ENCODE measurements at regions not wholly inside any gene's neighbourhood (a gene's known extent, or its start where the extent isn't known, plus 50 kb on each side); places are given as distances from the start of the nearest gene placed in this dataset.

DNA sequence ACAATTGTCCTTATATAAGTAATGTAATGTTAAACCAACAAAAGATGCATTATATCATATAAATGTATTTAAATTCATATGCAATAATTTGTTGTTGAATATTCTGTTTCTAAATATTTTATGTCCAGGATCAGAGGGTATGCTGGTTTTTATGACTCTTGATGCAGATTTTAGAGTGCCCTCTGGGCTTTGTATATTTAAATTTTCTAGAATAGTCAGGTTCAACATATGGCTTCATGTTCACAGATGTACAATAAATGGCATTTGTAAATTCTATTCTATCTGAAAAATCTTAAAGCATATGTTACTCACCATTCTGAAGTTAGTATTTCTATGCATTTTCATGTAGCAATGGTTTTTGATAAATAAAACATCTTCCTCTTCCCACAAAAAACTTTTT is 1555.4 kb downstream of the PCDH18 start (continued):
- TF ChIP-seq, protein P1, sequence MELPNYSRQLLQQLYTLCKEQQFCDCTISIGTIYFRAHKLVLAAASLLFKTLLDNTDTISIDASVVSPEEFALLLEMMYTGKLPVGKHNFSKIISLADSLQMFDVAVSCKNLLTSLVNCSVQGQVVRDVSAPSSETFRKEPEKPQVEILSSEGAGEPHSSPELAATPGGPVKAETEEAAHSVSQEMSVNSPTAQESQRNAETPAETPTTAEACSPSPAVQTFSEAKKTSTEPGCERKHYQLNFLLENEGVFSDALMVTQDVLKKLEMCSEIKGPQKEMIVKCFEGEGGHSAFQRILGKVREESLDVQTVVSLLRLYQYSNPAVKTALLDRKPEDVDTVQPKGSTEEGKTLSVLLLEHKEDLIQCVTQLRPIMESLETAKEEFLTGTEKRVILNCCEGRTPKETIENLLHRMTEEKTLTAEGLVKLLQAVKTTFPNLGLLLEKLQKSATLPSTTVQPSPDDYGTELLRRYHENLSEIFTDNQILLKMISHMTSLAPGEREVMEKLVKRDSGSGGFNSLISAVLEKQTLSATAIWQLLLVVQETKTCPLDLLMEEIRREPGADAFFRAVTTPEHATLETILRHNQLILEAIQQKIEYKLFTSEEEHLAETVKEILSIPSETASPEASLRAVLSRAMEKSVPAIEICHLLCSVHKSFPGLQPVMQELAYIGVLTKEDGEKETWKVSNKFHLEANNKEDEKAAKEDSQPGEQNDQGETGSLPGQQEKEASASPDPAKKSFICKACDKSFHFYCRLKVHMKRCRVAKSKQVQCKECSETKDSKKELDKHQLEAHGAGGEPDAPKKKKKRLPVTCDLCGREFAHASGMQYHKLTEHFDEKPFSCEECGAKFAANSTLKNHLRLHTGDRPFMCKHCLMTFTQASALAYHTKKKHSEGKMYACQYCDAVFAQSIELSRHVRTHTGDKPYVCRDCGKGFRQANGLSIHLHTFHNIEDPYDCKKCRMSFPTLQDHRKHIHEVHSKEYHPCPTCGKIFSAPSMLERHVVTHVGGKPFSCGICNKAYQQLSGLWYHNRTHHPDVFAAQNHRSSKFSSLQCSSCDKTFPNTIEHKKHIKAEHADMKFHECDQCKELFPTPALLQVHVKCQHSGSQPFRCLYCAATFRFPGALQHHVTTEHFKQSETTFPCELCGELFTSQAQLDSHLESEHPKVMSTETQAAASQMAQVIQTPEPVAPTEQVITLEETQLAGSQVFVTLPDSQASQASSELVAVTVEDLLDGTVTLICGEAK (IDR thresholded peaks at IDR 0.05; ENCODE audit: borderline replicate concordance): no peak
- TF ChIP-seq BACH1 (IDR thresholded peaks at IDR 0.05; ENCODE audit: borderline replicate concordance) (no peak), KAT2A (conservative IDR thresholded peaks at IDR 0.05; ENCODE audit: control insufficient read depth, low read depth, low read length) (no peak), ZNF24 (IDR thresholded peaks at IDR 0.05) (no peak), ZNF217 (IDR thresholded peaks at IDR 0.05) (no peak), MTA2 (IDR thresholded peaks at IDR 0.05; ENCODE audit: low read depth) (no peak), FOXM1 (IDR thresholded peaks at IDR 0.05; ENCODE audit: low read depth, low read length) (no peak), WRNIP1 (IDR thresholded peaks at IDR 0.05; ENCODE audit: borderline replicate concordance, low read depth, low read length) (no peak)
- TF ChIP-seq, protein P2, sequence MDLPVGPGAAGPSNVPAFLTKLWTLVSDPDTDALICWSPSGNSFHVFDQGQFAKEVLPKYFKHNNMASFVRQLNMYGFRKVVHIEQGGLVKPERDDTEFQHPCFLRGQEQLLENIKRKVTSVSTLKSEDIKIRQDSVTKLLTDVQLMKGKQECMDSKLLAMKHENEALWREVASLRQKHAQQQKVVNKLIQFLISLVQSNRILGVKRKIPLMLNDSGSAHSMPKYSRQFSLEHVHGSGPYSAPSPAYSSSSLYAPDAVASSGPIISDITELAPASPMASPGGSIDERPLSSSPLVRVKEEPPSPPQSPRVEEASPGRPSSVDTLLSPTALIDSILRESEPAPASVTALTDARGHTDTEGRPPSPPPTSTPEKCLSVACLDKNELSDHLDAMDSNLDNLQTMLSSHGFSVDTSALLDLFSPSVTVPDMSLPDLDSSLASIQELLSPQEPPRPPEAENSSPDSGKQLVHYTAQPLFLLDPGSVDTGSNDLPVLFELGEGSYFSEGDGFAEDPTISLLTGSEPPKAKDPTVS (IDR thresholded peaks at IDR 0.05; ENCODE audit: low read depth, low read length): no peak
- TF ChIP-seq, protein P3, sequence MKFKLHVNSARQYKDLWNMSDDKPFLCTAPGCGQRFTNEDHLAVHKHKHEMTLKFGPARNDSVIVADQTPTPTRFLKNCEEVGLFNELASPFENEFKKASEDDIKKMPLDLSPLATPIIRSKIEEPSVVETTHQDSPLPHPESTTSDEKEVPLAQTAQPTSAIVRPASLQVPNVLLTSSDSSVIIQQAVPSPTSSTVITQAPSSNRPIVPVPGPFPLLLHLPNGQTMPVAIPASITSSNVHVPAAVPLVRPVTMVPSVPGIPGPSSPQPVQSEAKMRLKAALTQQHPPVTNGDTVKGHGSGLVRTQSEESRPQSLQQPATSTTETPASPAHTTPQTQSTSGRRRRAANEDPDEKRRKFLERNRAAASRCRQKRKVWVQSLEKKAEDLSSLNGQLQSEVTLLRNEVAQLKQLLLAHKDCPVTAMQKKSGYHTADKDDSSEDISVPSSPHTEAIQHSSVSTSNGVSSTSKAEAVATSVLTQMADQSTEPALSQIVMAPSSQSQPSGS (IDR thresholded peaks at IDR 0.05; ENCODE audit: low read length): no peak
- TF ChIP-seq, protein P4, sequence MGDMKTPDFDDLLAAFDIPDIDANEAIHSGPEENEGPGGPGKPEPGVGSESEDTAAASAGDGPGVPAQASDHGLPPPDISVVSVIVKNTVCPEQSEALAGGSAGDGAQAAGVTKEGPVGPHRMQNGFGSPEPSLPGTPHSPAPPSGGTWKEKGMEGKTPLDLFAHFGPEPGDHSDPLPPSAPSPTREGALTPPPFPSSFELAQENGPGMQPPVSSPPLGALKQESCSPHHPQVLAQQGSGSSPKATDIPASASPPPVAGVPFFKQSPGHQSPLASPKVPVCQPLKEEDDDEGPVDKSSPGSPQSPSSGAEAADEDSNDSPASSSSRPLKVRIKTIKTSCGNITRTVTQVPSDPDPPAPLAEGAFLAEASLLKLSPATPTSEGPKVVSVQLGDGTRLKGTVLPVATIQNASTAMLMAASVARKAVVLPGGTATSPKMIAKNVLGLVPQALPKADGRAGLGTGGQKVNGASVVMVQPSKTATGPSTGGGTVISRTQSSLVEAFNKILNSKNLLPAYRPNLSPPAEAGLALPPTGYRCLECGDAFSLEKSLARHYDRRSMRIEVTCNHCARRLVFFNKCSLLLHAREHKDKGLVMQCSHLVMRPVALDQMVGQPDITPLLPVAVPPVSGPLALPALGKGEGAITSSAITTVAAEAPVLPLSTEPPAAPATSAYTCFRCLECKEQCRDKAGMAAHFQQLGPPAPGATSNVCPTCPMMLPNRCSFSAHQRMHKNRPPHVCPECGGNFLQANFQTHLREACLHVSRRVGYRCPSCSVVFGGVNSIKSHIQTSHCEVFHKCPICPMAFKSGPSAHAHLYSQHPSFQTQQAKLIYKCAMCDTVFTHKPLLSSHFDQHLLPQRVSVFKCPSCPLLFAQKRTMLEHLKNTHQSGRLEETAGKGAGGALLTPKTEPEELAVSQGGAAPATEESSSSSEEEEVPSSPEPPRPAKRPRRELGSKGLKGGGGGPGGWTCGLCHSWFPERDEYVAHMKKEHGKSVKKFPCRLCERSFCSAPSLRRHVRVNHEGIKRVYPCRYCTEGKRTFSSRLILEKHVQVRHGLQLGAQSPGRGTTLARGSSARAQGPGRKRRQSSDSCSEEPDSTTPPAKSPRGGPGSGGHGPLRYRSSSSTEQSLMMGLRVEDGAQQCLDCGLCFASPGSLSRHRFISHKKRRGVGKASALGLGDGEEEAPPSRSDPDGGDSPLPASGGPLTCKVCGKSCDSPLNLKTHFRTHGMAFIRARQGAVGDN (IDR thresholded peaks at IDR 0.05): no peak
